CD14-positive monocyte (primary cell): ENCODE measurements at regions not wholly inside any gene's neighbourhood (a gene's known extent, or its start where the extent isn't known, plus 50 kb on each side); places are given as distances from the start of the nearest gene placed in this dataset.

Experiments
- DNase-seq, 3 donors: peaks; one replicate each; pipeline ENCODE4 v3.0.0-alpha.2; 2011 to 2022
- H2AFZ ChIP-seq: 2 replicates; pipeline ENCODE4 v1.6.0; 2012; ENCODE audit warnings: mild to moderate bottlenecking, low read depth, low read length, inconsistent platforms; ENCODE audit not compliant: insufficient read depth, poor library complexity, severe bottlenecking
- H3K27ac ChIP-seq, 2 donors: 1 replicate in 1 of 2; 2 replicates in 1 of 2; pipeline ENCODE4 v1.5.1; 2012 to 2013; ENCODE audit warnings: low read length in 2 of 2, control low read depth in 1 of 2, inconsistent platforms in 1 of 2, low read depth in 1 of 2, mild to moderate bottlenecking in 1 of 2
- H3K27me3 ChIP-seq, 2 donors: one replicate each; pipeline versions ENCODE4 v1.6.0 to v1.6.1; 2011 to 2013; ENCODE audit warnings: low read length in 2 of 2; ENCODE audit not compliant: control insufficient read depth in 2 of 2, insufficient read depth in 2 of 2
- H3K36me3 ChIP-seq, 2 donors: replicated peaks in 1 of 2; 1 replicate in 1 of 2; 2 replicates in 1 of 2; pipeline versions ENCODE4 v1.5.1 to v1.6.1; 2012 to 2013; ENCODE audit warnings: low read length in 2 of 2, control low read depth in 1 of 2, inconsistent platforms in 1 of 2, mild to moderate bottlenecking in 1 of 2; ENCODE audit not compliant: insufficient read depth in 2 of 2, control insufficient read depth in 1 of 2
- H3K4me1 ChIP-seq, 2 donors: 1 replicate in 1 of 2; 2 replicates in 1 of 2; pipeline versions ENCODE4 v1.5.1 to v1.6.1; 2012 to 2013; ENCODE audit warnings: low read length in 2 of 2, control low read depth in 1 of 2, inconsistent platforms in 1 of 2, mild to moderate bottlenecking in 1 of 2, moderate library complexity in 1 of 2; ENCODE audit not compliant: insufficient read depth in 2 of 2, control insufficient read depth in 1 of 2
- H3K4me2 ChIP-seq: replicated peaks from 2 replicates; pipeline ENCODE3; 2012; ENCODE audit warnings: low read length, moderate library complexity, mild to moderate bottlenecking; ENCODE audit not compliant: poor library complexity, severe bottlenecking; ENCODE audit errors: extremely low read depth
- H3K4me3 ChIP-seq, 3 experiments: fragments of 200-600 bp in 1 of 3; sonication (generic) in 1 of 3; replicated peaks in 1 of 3; 1 replicate in 2 of 3; 2 replicates in 1 of 3; pipeline ENCODE4 v1.5.1; 2011 to 2013; ENCODE audit warnings: low read length in 3 of 3, mild to moderate bottlenecking in 3 of 3, control low read depth in 2 of 3, low read depth in 2 of 3, inconsistent platforms in 1 of 3, moderate library complexity in 1 of 3
- H3K79me2 ChIP-seq: 2 replicates; pipeline ENCODE4 v1.6.0; 2012; ENCODE audit warnings: mild to moderate bottlenecking, control low read depth, inconsistent platforms, low read length, moderate library complexity; ENCODE audit not compliant: insufficient read depth
- H3K9ac ChIP-seq: 2 replicates; pipeline ENCODE4 v1.6.0; 2017; ENCODE audit warnings: low read length, mild to moderate bottlenecking; ENCODE audit not compliant: insufficient read depth, poor library complexity, severe bottlenecking
- H3K9me3 ChIP-seq, 2 donors: replicated peaks in 1 of 2; 1 replicate in 1 of 2; 2 replicates in 1 of 2; pipeline versions ENCODE4 v1.5.1 to v1.6.1; 2012 to 2013; ENCODE audit warnings: low read length in 2 of 2, control low read depth in 1 of 2; ENCODE audit not compliant: control insufficient read depth in 1 of 2, insufficient read depth in 1 of 2
- H4K20me1 ChIP-seq: 2 replicates; pipeline ENCODE4 v1.6.0; 2012; ENCODE audit warnings: mild to moderate bottlenecking, low read length, control low read depth, moderate library complexity; ENCODE audit not compliant: insufficient read depth
- H3K27ac Mint-ChIP-seq, 7 donors: one replicate each; pipeline ENCODE4 v1.8.0; 2020; ENCODE audit warnings: mild to moderate bottlenecking in 7 of 7, mixed read lengths in 7 of 7, moderate library complexity in 6 of 7, inconsistent platforms in 2 of 7
- H3K27me3 Mint-ChIP-seq, 3 donors: one replicate each; pipeline ENCODE4 v1.8.0; 2021 to 2022; ENCODE audit warnings: low read depth in 3 of 3, mild to moderate bottlenecking in 3 of 3, mixed read lengths in 3 of 3, moderate library complexity in 3 of 3, inconsistent platforms in 1 of 3
- H3K36me3 Mint-ChIP-seq, 2 donors: one replicate each; pipeline ENCODE4 v1.8.0; 2020; ENCODE audit warnings: mixed read lengths in 2 of 2, inconsistent platforms in 1 of 2, mild to moderate bottlenecking in 1 of 2
- H3K4me1 Mint-ChIP-seq: one replicate; pipeline ENCODE4 v1.8.0; 2020; ENCODE audit warnings: mild to moderate bottlenecking, mixed read lengths
- H3K4me3 Mint-ChIP-seq, 2 donors: one replicate each; pipeline ENCODE4 v1.8.0; 2020; ENCODE audit warnings: mild to moderate bottlenecking in 2 of 2, mixed read lengths in 2 of 2, moderate library complexity in 1 of 2
- H3K9me3 Mint-ChIP-seq, 7 donors: one replicate each; pipeline ENCODE4 v1.8.0; 2020 to 2022; ENCODE audit warnings: mixed read lengths in 7 of 7, mild to moderate bottlenecking in 6 of 7, moderate library complexity in 6 of 7, inconsistent platforms in 2 of 7
- WGBS: methylation state at CpG from one replicate; pipeline ENCODE4 v1.1.5; 2013; ENCODE audit warnings: missing lambda C conversion rate; ENCODE audit not compliant: insufficient coverage; 5-methylcytosine and 5-hydroxymethylcytosine counted together
- intact Hi-C, 2 donors: fragments of 100-400 bp; cut with micrococcal nuclease; formaldehyde crosslinking; loops; one replicate each; pipeline versions ENCODE4 v1.15.0 to v1.15.1; 2023
- TF ChIP-seq, protein P1 (sequence below): fragments of 200-600 bp; IDR thresholded peaks from one replicate; pipeline ENCODE4 v1.8.0; 2022; ENCODE audit warnings: antibody characterized with exemption, mild to moderate bottlenecking

DNA sequence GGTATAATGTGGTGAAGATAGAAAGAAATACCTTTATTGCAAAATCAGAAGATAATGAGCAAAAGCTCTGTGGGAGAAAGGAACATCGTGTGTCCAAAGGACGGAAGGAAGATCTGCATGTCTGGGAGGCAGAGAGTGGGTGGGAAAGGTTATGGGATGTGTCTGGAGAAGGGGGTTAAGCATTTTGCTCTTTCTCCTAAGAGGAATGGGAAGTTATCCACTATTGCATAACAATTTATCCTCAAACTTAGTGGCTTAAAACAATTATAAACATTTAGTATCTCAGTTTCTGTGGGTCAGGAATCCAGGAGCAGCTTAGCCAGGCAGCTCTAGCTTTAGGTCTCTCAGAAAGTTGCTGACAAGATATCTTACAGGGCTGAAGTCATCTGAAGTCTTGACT is 229.1 kb upstream of the CITED2 start:
- TF ChIP-seq, protein P1, sequence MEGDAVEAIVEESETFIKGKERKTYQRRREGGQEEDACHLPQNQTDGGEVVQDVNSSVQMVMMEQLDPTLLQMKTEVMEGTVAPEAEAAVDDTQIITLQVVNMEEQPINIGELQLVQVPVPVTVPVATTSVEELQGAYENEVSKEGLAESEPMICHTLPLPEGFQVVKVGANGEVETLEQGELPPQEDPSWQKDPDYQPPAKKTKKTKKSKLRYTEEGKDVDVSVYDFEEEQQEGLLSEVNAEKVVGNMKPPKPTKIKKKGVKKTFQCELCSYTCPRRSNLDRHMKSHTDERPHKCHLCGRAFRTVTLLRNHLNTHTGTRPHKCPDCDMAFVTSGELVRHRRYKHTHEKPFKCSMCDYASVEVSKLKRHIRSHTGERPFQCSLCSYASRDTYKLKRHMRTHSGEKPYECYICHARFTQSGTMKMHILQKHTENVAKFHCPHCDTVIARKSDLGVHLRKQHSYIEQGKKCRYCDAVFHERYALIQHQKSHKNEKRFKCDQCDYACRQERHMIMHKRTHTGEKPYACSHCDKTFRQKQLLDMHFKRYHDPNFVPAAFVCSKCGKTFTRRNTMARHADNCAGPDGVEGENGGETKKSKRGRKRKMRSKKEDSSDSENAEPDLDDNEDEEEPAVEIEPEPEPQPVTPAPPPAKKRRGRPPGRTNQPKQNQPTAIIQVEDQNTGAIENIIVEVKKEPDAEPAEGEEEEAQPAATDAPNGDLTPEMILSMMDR: no peak
- WGBS: 60% methylated on average over 1 of the region's 2 CpGs

GRCh38 chr6:139602577-139602976 is 228.1 kb upstream of the CITED2 start:
- DNase-seq: no peak
- peak overlapping the region in 1 of 7 donors; percentile 60 for H3K27ac Mint-ChIP-seq
- TF ChIP-seq, protein P1: no peak
- intact Hi-C loops: no loop called here
- Histone ChIP-seq H3K4me2 (no peak overlapping the region), H2AFZ (no peak overlapping the region), H4K20me1 (no peaks in the 10 kb centered on the region), H3K79me2 (no peaks in the 10 kb centered on the region), H3K4me1 (peaks cover 7 to 8% of the 10 kb centered on the region in 2 donors), H3K4me3 (no peak overlapping the region), H3K9ac (no peak overlapping the region), H3K9me3 (peaks cover 0 to 8% of the 10 kb centered on the region in 2 donors), H3K36me3 (no peaks in the 10 kb centered on the region), H3K27me3 (no peaks in the 10 kb centered on the region), H3K27ac (no peak overlapping the region)
- WGBS: no CpG with 5 or more reads among the region's 2 CpGs
- peaks cover 0 to 2% (median 0%) of the 10 kb centered on the region in 3 donors for H3K27me3 Mint-ChIP-seq
- H3K36me3 Mint-ChIP-seq: peaks cover 0 to 3% of the 10 kb centered on the region in 2 donors
- peaks cover 23% of the 10 kb centered on the region for H3K4me1 Mint-ChIP-seq
- H3K4me3 Mint-ChIP-seq: no peak overlapping the region
- peaks cover 0 to 8% (median 5%) of the 10 kb centered on the region in 7 donors for H3K9me3 Mint-ChIP-seq

More for the DNA sequence above, 229.1 kb upstream of the CITED2 start:
- peaks cover 0 to 8% of the 10 kb centered on the region in 2 donors for H3K9me3 ChIP-seq
- no peak overlapping the region for H3K27ac ChIP-seq
- H3K9me3 Mint-ChIP-seq: peaks cover 0 to 8% (median 5%) of the 10 kb centered on the region in 7 donors
- no peak for DNase-seq
- H3K4me1 Mint-ChIP-seq: peaks cover 19% of the 10 kb centered on the region
- no peak overlapping the region for H3K4me2 ChIP-seq
- no peak overlapping the region for H3K4me3 Mint-ChIP-seq
- H3K79me2 ChIP-seq: no peaks in the 10 kb centered on the region
- H3K9ac ChIP-seq: no peak overlapping the region
- no peak overlapping the region for H3K4me3 ChIP-seq
- no peak overlapping the region for H3K27ac Mint-ChIP-seq
- no peak overlapping the region for H2AFZ ChIP-seq
- peaks cover 0 to 3% (median 0%) of the 10 kb centered on the region in 3 donors for H3K27me3 Mint-ChIP-seq
- H3K36me3 ChIP-seq: no peaks in the 10 kb centered on the region
- H3K27me3 ChIP-seq: no peaks in the 10 kb centered on the region
- H3K4me1 ChIP-seq: peaks cover 0 to 2% of the 10 kb centered on the region in 2 donors
- intact Hi-C loops: no loop called here
- H4K20me1 ChIP-seq: no peaks in the 10 kb centered on the region
- H3K36me3 Mint-ChIP-seq: peaks cover 0 to 3% of the 10 kb centered on the region in 2 donors
